K562 (cell line): ENCODE measurements at regions not wholly inside any gene's neighbourhood (a gene's known extent, or its start where the extent isn't known, plus 50 kb on each side); places are given as distances from the start of the nearest gene placed in this dataset.

Experiments used
- ATAC-seq: fragments of 200-7000 bp; cut with Tn5 transposase; 3 replicates; pipeline ENCODE4 v1.9.1; 2020; ENCODE audit warnings: moderate library complexity
- BruUV-seq: library from RNA; stranded (reverse); fragments of 400-500 nt; replicated peaks from 2 replicates; lab custom pipeline; 2021; lab: Mats Ljungman, UMichigan
- CTCF ChIA-PET: fragments of 300-600 bp; formaldehyde crosslinking; extraction: SDS; loops from one replicate; lab custom pipeline; 2021; ENCODE audit warnings: low intra/inter-chr PET ratio; lab: Yijun Ruan, JAX
- POLR2A ChIA-PET: fragments of 300-600, 350-650 bp; sonication (Branson Sonifier 250); formaldehyde crosslinking; extraction: SDS; loops from one replicate; lab custom pipeline; 2021; ENCODE audit warnings: antibody characterized with exemption, inconsistent platforms; lab: Yijun Ruan, JAX
- DNase-seq, 4 experiments: peaks; one replicate each; pipeline versions ENCODE4 v3.0.0 to v3.0.0-alpha.2; 2011 to 2018; ENCODE audit warnings: low spot score in 3 of 4, mixed read lengths in 3 of 4; ENCODE audit errors: extremely low read depth in 1 of 4
- FAIRE-seq: peaks from 2 replicates; lab custom pipeline; 2011; peaks lifted over from hg19 to GRCh38; lab: Jason Lieb, UNC
- H2AFZ ChIP-seq: 2 replicates; pipeline ENCODE4 v1.6.0; 2011; ENCODE audit warnings: low read depth, low read length, control low read depth, inconsistent platforms
- H3K27ac ChIP-seq: fragments of 200-600 bp; 3 replicates; pipeline ENCODE4 v1.8.0; 2011; ENCODE audit warnings: low read depth, mild to moderate bottlenecking, control low read depth, inconsistent platforms, low read length, moderate library complexity, mixed read lengths; ENCODE audit errors: extremely low read depth
- H3K27me3 ChIP-seq, 2 experiments: fragments of 300-600 bp in 1 of 2; 2 replicates in 1 of 2; 3 replicates in 1 of 2; pipeline versions ENCODE4 v1.6.0 to v1.8.0; 2011; ENCODE audit warnings: inconsistent platforms in 2 of 2, low read length in 2 of 2, mild to moderate bottlenecking in 1 of 2, mixed read lengths in 1 of 2, moderate library complexity in 1 of 2; ENCODE audit not compliant: control insufficient read depth in 2 of 2, insufficient read depth in 2 of 2
- H3K36me3 ChIP-seq: fragments of 300-600 bp; 3 replicates; pipeline ENCODE4 v1.8.0; 2011; ENCODE audit warnings: mild to moderate bottlenecking, low read length, inconsistent platforms; ENCODE audit not compliant: control insufficient read depth, insufficient read depth
- H3K4me1 ChIP-seq, 2 experiments: fragments of 200-600 bp in 1 of 2; replicated peaks in 1 of 2; 2 replicates in 1 of 2; 3 replicates in 1 of 2; pipeline versions ENCODE4 v1.5.1 to v1.8.0; 2011; ENCODE audit warnings: inconsistent platforms in 2 of 2, low read length in 2 of 2, mild to moderate bottlenecking in 1 of 2, mixed read lengths in 1 of 2, moderate library complexity in 1 of 2; ENCODE audit not compliant: control insufficient read depth in 2 of 2, insufficient read depth in 2 of 2
- H3K4me2 ChIP-seq: 2 replicates; pipeline ENCODE4 v1.6.1; 2011; ENCODE audit warnings: low read length, control low read depth, inconsistent platforms, mixed read lengths; ENCODE audit not compliant: insufficient read depth
- H3K4me3 ChIP-seq: fragments of 200-600 bp; sonication (generic), shearing (Covaris generic); 2 replicates; pipeline ENCODE4 v1.5.1; 2016; ENCODE audit warnings: control low read depth, inconsistent platforms
- H3K79me2 ChIP-seq: fragments of 200-600 bp; 3 replicates; pipeline ENCODE4 v1.8.0; 2011; ENCODE audit warnings: low read length, inconsistent platforms; ENCODE audit not compliant: control insufficient read depth, insufficient read depth
- H3K9ac ChIP-seq, 2 experiments: 2 replicates each; pipeline versions ENCODE4 v1.6.0 to v1.6.1; 2011; ENCODE audit warnings: low read depth in 2 of 2, low read length in 2 of 2, control low read depth in 1 of 2, inconsistent platforms in 1 of 2, mild to moderate bottlenecking in 1 of 2, mixed read lengths in 1 of 2; ENCODE audit not compliant: insufficient read depth in 1 of 2
- H3K9me1 ChIP-seq: one replicate; pipeline ENCODE4 v1.6.0; 2011; ENCODE audit warnings: inconsistent platforms, mild to moderate bottlenecking, low read length, moderate library complexity; ENCODE audit not compliant: control insufficient read depth, insufficient read depth
- H3K9me3 ChIP-seq: replicated peaks from 2 replicates; pipeline ENCODE4 v1.5.1; 2011; ENCODE audit warnings: low read depth, low read length, inconsistent platforms; ENCODE audit not compliant: control insufficient read depth, insufficient read depth
- H4K20me1 ChIP-seq: replicated peaks from 2 replicates; pipeline ENCODE4 v1.6.1; 2011; ENCODE audit warnings: low read length, inconsistent platforms, mixed read lengths; ENCODE audit not compliant: control insufficient read depth, insufficient read depth
- BMI1 ChIP-seq: fragments of 150-350 bp; IDR thresholded peaks from 2 replicates; pipeline ENCODE4 v1.6.1; 2014; ENCODE audit warnings: low read length
- FOSL1 ChIP-seq: fragments of 200-800 bp; sonication (Bioruptor generic); conservative IDR thresholded peaks from 2 replicates; pipeline ENCODE4 v1.6.1; 2016; ENCODE audit warnings: missing genetic modification characterization, missing compliant biosample characterization
- MCM3 ChIP-seq: fragments of 450-650 bp; IDR thresholded peaks from 2 replicates; pipeline ENCODE4 v1.6.1; 2016
- RFX1 ChIP-seq: fragments of 450-650 bp; IDR thresholded peaks from 2 replicates; pipeline ENCODE4 v1.6.1; 2016; ENCODE audit warnings: mild to moderate bottlenecking, moderate library complexity
- SRSF1 ChIP-seq: fragments of 200-400 bp; formaldehyde crosslinking; IDR thresholded peaks from 2 replicates; pipeline ENCODE4 v1.6.1; 2017; ENCODE audit warnings: mild to moderate bottlenecking, low read depth, low read length, moderate library complexity
- ZKSCAN1 ChIP-seq: fragments of 150-350 bp; IDR thresholded peaks from 2 replicates; pipeline ENCODE4 v1.6.1; 2016; ENCODE audit warnings: low read depth, low read length
- ZNF165 ChIP-seq: fragments of 250-450 bp; sonication (Bioruptor Pico); IDR thresholded peaks from 2 replicates; pipeline ENCODE4 v1.4.0; 2020; ENCODE audit warnings: borderline replicate concordance
- WGBS: fragments of 100-300 bp; shearing (Covaris generic); methylation state at CpG from one replicate; pipeline ENCODE4 v1.1.6; 2016; ENCODE audit warnings: low coverage, mixed read lengths; ENCODE audit not compliant: insufficient coverage; ENCODE audit errors: missing lambda C conversion rate; 5-methylcytosine and 5-hydroxymethylcytosine counted together
- in situ Hi-C: fragments of 300-500 bp; cut with MboI; formaldehyde crosslinking; loops from 4 replicates; pipeline ENCODE4 v1.15.0; 2018; ENCODE audit warnings: inconsistent platforms, mixed read lengths
- intact Hi-C: fragments of 100-400 bp; cut with micrococcal nuclease; formaldehyde crosslinking; loops from 2 replicates; pipeline ENCODE4 v1.14.2; 2022
- TF ChIP-seq, protein P1 (sequence below), 2 experiments: fragments of 450-650 bp in 1 of 2; sonication (generic) in 1 of 2; formaldehyde crosslinking in 1 of 2; IDR thresholded peaks in 1 of 2; conservative IDR thresholded peaks in 1 of 2; 2 replicates each; pipeline versions ENCODE4 v1.6.1 to v1.8.1; 2016 to 2023; ENCODE audit warnings: mild to moderate bottlenecking in 2 of 2, moderate library complexity in 2 of 2, inconsistent platforms in 1 of 2, missing genetic modification reagents in 1 of 2

DNA sequence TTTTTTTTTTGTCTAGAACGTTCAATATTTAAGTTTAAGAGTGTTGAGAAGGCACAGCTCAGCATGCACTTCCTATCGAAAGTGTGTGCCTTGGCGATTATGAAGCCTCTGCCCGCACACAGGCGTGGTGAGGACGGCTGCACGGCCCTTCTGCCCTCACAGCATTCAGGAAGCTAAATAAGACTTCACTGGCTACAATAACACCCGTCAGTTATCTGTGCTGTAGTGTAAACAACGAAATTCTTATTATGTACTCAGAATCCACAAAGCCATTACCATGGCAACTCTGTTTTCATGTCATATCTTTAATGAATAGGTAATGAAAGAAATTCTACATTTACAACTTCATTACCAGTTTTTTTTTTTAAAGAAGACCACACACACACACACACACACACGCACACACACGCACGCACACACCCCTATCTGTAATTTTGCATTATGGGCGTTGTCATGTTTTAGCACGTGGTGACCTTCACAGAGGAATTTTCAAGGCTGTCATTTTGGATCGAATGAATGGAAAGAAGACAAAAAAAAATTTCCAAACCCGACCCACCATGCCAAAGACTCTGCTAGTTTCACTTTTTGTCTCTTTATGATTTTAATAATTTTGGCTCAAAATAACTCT is 254.8 kb upstream of the CTBP2 start:
- Histone ChIP-seq H3K79me2 (no peaks in the 10 kb centered on the region), H3K4me1 (no peaks in the 10 kb centered on the region), H3K9me1 (no peaks in the 10 kb centered on the region), H4K20me1 (no peaks in the 10 kb centered on the region), H2AFZ (no peak overlapping the region), H3K9me3 (no peaks in the 10 kb centered on the region), H3K27me3 (peaks cover 0 to 19% of the 10 kb centered on the region in 2 experiments; a peak in 3 of 5 replicates), H3K4me2 (no peak overlapping the region), H3K9ac (no peak overlapping the region), H3K27ac (no peak overlapping the region), H3K4me3 (no peak overlapping the region), H3K36me3 (no peaks in the 10 kb centered on the region)
- in situ Hi-C loops (no loop called here), intact Hi-C loops (no loop called here)
- CTCF ChIA-PET, result interaction anchor here (0.6 kb wide), 1 partner anchor 98 kb away, joined by 4 read pairs; no protein-coding TSS in a partner anchor
- ATAC-seq, result no peak
- POLR2A ChIA-PET, result no interaction called here
- WGBS, result 2% methylated on average over 16 of the region's 16 CpGs
- BruUV-seq, result no TSS peak
- no peak for FAIRE-seq
- TF ChIP-seq ZNF165 (no peak), RFX1 (peak; percentile 11; the same call in 1 of the 2 replicates)
- no peak for DNase-seq

DNA sequence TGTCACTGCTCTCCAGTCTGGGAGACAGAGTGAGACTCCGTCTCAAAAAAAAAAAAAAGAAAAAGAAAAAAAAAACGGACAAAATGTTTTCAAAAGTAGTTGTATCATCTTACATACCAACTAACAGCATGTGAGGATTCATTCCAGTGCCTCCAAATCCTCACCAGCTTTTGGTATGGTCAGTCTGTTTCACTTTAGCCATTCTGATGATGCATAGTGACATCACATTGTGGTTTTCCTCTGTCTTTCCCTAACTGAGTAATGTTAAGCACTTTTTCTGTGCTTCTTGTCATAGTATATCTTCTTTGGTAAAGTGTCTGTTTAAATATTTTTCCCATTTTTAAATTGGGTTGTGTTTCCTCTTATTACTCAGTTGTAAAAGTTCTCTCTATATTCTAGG is 251.4 kb upstream of the CTBP2 start:
- H3K9ac ChIP-seq, result no peak overlapping the region
- CTCF ChIA-PET, result no interaction called here
- H3K9me3 ChIP-seq, result no peaks in the 10 kb centered on the region
- POLR2A ChIA-PET, result no interaction called here
- FAIRE-seq (no peak), DNase-seq (no peak), ATAC-seq (no peak)
- H3K27ac ChIP-seq, result no peak overlapping the region
- H3K4me1 ChIP-seq, result no peaks in the 10 kb centered on the region
- in situ Hi-C loops, result no loop called here
- intact Hi-C loops, result no loop called here
- H3K79me2 ChIP-seq, result no peaks in the 10 kb centered on the region
- no peaks in the 10 kb centered on the region for H4K20me1 ChIP-seq
- H3K4me2 ChIP-seq, result no peak overlapping the region
- no peak overlapping the region for H2AFZ ChIP-seq
- peaks cover 0 to 5% of the 10 kb centered on the region in 2 experiments; a peak in 2 of 5 replicates for H3K27me3 ChIP-seq
- BruUV-seq, result no TSS peak
- H3K4me3 ChIP-seq, result no peak overlapping the region
- WGBS, result 0% methylated on average over 1 of the region's 2 CpGs
- TF ChIP-seq, protein P1, sequence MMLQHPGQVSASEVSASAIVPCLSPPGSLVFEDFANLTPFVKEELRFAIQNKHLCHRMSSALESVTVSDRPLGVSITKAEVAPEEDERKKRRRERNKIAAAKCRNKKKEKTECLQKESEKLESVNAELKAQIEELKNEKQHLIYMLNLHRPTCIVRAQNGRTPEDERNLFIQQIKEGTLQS (IDR thresholded peaks at IDR 0.05), result peak; percentile 38; the same call in 1 of the 2 replicates
- TF ChIP-seq, protein P1 (CRISPR knock-in tag; conservative IDR thresholded peaks at IDR 0.05), result no peak
- TF ChIP-seq SRSF1, result no peak
- no peak for TF ChIP-seq BMI1
- TF ChIP-seq ZKSCAN1, result no peak
- TF ChIP-seq FOSL1 (tag), result peak; percentile 58
- no peak for TF ChIP-seq MCM3
- no peaks in the 10 kb centered on the region for H3K36me3 ChIP-seq
- no peaks in the 10 kb centered on the region for H3K9me1 ChIP-seq
